Gastroesophageal sphincter (tissue), 3 donors: ENCODE measurements at regions not wholly inside any gene's neighbourhood (a gene's known extent, or its start where the extent isn't known, plus 50 kb on each side); places are given as distances from the start of the nearest gene placed in this dataset.

ENCODE experiments used
- CTCF ChIP-seq, 4 experiments: fragments of 200-600 bp in 2 of 4; fragments of 450-650 bp in 2 of 4; sonication (generic) in 1 of 4; IDR thresholded peaks; one replicate each; pipeline ENCODE4 v1.5.1; 2017 to 2019; ENCODE audit warnings: antibody characterized with exemption in 4 of 4, mild to moderate bottlenecking in 2 of 4, moderate library complexity in 2 of 4
- POLR2A ChIP-seq, 2 donors: fragments of 450-650 bp; IDR thresholded peaks; one replicate each; pipeline ENCODE4 v1.6.1; 2017; ENCODE audit warnings: antibody characterized with exemption in 2 of 2, mild to moderate bottlenecking in 2 of 2, moderate library complexity in 1 of 2

- TF ChIP-seq CTCF (IDR thresholded peaks at IDR 0.05) (no peak), POLR2A (IDR thresholded peaks at IDR 0.05) (no peak)
Observed at GRCh38 chr18:3340682-3341097, 78.8 kb downstream of the MYL12B start.
